ENCODE measurements at regions not wholly inside any gene's neighbourhood (a gene's known extent, or its start where the extent isn't known, plus 50 kb on each side); places are given as distances from the start of the nearest gene placed in this dataset.

DNA sequence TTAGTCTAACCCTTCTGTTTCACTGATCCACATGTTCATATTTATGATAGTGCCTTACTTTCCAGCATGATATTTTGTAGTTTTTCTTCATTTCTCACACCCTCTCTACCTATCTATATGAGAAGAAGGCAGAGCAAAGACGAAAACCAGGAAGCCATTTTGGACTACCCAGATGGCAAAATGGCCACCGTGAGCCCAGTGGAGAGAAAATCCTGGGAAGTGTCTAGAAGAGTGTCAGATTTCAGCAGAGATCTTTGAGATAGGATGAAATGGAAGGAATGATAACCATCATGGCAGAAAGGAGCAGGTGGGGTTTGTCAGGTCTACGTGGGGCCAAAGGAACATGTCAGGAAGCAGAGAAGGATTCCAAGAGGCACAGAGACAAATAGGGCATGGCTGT is 84.0 kb upstream of the MYCN start:
- DNase-seq (ENCODE audit: low spot score in 2 of 2), result no peak
- Histone ChIP-seq H3K9me3 (no peaks in the 10 kb centered on the region), H3K4me1 (no peaks in the 10 kb centered on the region), H3K27me3 (no peaks in the 10 kb centered on the region), H3K36me3 (no peaks in the 10 kb centered on the region), H3K27ac (no peak overlapping the region), H3K4me3 (no peak overlapping the region)
- TF ChIP-seq, protein P1, sequence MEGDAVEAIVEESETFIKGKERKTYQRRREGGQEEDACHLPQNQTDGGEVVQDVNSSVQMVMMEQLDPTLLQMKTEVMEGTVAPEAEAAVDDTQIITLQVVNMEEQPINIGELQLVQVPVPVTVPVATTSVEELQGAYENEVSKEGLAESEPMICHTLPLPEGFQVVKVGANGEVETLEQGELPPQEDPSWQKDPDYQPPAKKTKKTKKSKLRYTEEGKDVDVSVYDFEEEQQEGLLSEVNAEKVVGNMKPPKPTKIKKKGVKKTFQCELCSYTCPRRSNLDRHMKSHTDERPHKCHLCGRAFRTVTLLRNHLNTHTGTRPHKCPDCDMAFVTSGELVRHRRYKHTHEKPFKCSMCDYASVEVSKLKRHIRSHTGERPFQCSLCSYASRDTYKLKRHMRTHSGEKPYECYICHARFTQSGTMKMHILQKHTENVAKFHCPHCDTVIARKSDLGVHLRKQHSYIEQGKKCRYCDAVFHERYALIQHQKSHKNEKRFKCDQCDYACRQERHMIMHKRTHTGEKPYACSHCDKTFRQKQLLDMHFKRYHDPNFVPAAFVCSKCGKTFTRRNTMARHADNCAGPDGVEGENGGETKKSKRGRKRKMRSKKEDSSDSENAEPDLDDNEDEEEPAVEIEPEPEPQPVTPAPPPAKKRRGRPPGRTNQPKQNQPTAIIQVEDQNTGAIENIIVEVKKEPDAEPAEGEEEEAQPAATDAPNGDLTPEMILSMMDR (IDR thresholded peaks at IDR 0.05), result no peak
- TF ChIP-seq POLR2A (IDR thresholded peaks at IDR 0.05), result no peak
- no peak for TF ChIP-seq POLR2AphosphoS5 (IDR thresholded peaks at IDR 0.05)
- intact Hi-C loops (cut with DNase I; ENCODE audit: low total_unique reads), result no loop called here

GRCh38 chr2:15858466-15858865 is 81.9 kb upstream of the MYCN start:
- no peak for DNase-seq (ENCODE audit: low spot score in 2 of 2)
- no peaks in the 10 kb centered on the region for H3K4me1 ChIP-seq
- H3K36me3 ChIP-seq, result no peaks in the 10 kb centered on the region
- H3K27me3 ChIP-seq, result no peaks in the 10 kb centered on the region
- TF ChIP-seq, protein P1 (IDR thresholded peaks at IDR 0.05), result no peak
- TF ChIP-seq POLR2A (IDR thresholded peaks at IDR 0.05), result no peak
- TF ChIP-seq POLR2AphosphoS5 (IDR thresholded peaks at IDR 0.05), result no peak
- H3K27ac ChIP-seq, result no peak overlapping the region
- no peaks in the 10 kb centered on the region for H3K9me3 ChIP-seq
- intact Hi-C loops (cut with DNase I; ENCODE audit: low total_unique reads), result no loop called here
- H3K4me3 ChIP-seq, result no peak overlapping the region

DNA sequence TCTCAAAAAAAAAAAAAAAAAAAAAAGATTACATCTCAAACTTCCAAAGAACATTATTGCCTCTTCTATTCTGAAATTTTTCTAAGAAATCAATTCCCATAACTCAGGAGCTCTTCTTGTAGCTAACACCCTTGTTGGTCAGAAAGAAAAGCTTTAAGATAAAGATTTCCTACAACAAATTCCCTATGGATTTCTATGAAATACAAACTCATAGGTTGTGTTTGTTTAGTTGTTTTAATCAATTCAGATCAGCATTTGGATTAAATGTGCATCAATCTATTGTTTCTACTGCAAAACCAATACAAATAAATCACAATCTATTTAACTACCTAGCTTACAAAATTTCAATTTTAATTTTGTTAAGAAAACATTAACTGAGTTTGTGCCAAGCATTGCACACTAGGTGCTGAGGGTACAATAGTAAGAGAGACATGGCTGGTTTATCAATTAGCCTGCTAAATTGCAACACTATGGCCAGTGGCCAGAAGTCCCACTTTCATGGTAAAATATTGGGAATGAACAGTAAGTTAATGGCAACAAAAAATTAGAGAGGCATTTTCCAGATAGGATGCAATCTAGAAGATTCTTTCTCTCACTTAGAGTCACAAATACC is 80.2 kb upstream of the MYCN start:
- Histone ChIP-seq H3K9me3 (no peaks in the 10 kb centered on the region), H3K27me3 (no peaks in the 10 kb centered on the region), H3K36me3 (no peaks in the 10 kb centered on the region), H3K27ac (no peak overlapping the region), H3K4me1 (no peaks in the 10 kb centered on the region), H3K4me3 (no peak overlapping the region)
- intact Hi-C loops (cut with DNase I; ENCODE audit: low total_unique reads), result no loop called here
- no peak for DNase-seq (ENCODE audit: low spot score in 2 of 2)
- TF ChIP-seq POLR2A (IDR thresholded peaks at IDR 0.05) (no peak), POLR2AphosphoS5 (IDR thresholded peaks at IDR 0.05) (no peak)
- TF ChIP-seq, protein P1 (IDR thresholded peaks at IDR 0.05), result no peak

DNA sequence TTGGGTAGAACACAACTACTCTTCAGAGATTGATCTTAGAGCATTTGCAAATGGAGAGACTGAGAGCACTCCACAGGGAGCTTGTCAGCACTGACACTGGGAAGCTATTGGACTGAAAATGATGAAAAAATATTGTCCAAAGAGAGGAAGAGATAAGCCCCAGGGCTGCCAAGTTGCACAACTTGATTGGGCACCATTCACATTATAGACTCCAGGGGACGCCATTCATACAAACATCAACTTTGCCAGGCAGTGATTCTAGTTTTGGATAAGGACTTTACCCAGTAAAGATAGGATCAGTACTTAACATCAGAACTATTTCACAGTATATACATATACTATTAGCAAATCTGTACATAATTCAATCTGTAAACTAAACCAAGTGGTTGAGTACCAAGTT is 79.6 kb upstream of the MYCN start:
- Histone ChIP-seq H3K4me1 (no peaks in the 10 kb centered on the region), H3K9me3 (no peaks in the 10 kb centered on the region)

GRCh38 chr2:15861172-15861822 is 79.1 kb upstream of the MYCN start:
- Histone ChIP-seq H3K4me1 (no peaks in the 10 kb centered on the region), H3K27ac (no peak overlapping the region), H3K4me3 (no peak overlapping the region), H3K9me3 (no peaks in the 10 kb centered on the region), H3K36me3 (no peaks in the 10 kb centered on the region), H3K27me3 (no peaks in the 10 kb centered on the region)
- TF ChIP-seq POLR2A (IDR thresholded peaks at IDR 0.05) (no peak), POLR2AphosphoS5 (IDR thresholded peaks at IDR 0.05) (no peak)
- TF ChIP-seq, protein P1 (IDR thresholded peaks at IDR 0.05), result no peak
- intact Hi-C loops (cut with DNase I; ENCODE audit: low total_unique reads), result no loop called here
- DNase-seq (ENCODE audit: low spot score in 2 of 2), result no peak

More for the DNA sequence above, 79.6 kb upstream of the MYCN start:
- DNase-seq (ENCODE audit: low spot score in 2 of 2), result no peak
- H3K27me3 ChIP-seq, result no peaks in the 10 kb centered on the region
- H3K27ac ChIP-seq, result no peak overlapping the region
- no peak overlapping the region for H3K4me3 ChIP-seq
- intact Hi-C loops (cut with DNase I; ENCODE audit: low total_unique reads), result no loop called here
- TF ChIP-seq, protein P1 (IDR thresholded peaks at IDR 0.05), result no peak
- TF ChIP-seq POLR2AphosphoS5 (IDR thresholded peaks at IDR 0.05) (no peak), POLR2A (IDR thresholded peaks at IDR 0.05) (no peak)
- H3K36me3 ChIP-seq, result no peaks in the 10 kb centered on the region
